Left lung (tissue), 4 donors: ENCODE measurements at regions not wholly inside any gene's neighbourhood (a gene's known extent, or its start where the extent isn't known, plus 50 kb on each side); places are given as distances from the start of the nearest gene placed in this dataset.

Experiments used
- ATAC-seq: fragments of 200-7000 bp; cut with Tn5 transposase; one replicate; pipeline ENCODE4 v1.9.1; 2020; ENCODE audit warnings: moderate library complexity
- DNase-seq, 4 donors: peaks; one replicate each; pipeline ENCODE4 v3.0.0-alpha.2; 2013 to 2020
- H3K27ac ChIP-seq, 2 donors: fragments of 200-600 bp; sonication (generic) in 1 of 2; one replicate each; pipeline versions ENCODE4 v1.5.0 to v1.8.0; 2020 to 2021
- H3K27me3 ChIP-seq, 2 donors: fragments of 200-600 bp; sonication (generic) in 1 of 2; one replicate each; pipeline versions ENCODE4 v1.5.0 to v1.8.0; 2020 to 2021
- H3K36me3 ChIP-seq, 2 donors: fragments of 200-600 bp; sonication (generic) in 1 of 2; one replicate each; pipeline versions ENCODE4 v1.5.0 to v1.8.0; 2020 to 2021
- H3K4me1 ChIP-seq, 2 donors: fragments of 200-600 bp; one replicate each; pipeline ENCODE4 v1.8.0; 2021
- H3K4me3 ChIP-seq, 2 donors: fragments of 200-600 bp; sonication (generic) in 1 of 2; one replicate each; pipeline versions ENCODE4 v1.5.0 to v1.8.0; 2020 to 2021; ENCODE audit warnings: mild to moderate bottlenecking in 1 of 2
- H3K9me3 ChIP-seq, 2 donors: fragments of 200-600 bp; sonication (generic) in 1 of 2; one replicate each; pipeline versions ENCODE4 v1.5.0 to v1.8.0; 2020 to 2021
- CTCF ChIP-seq, 2 donors: fragments of 200-600 bp; sonication (generic) in 1 of 2; IDR thresholded peaks; one replicate each; pipeline versions ENCODE4 v1.5.0 to v1.8.0; 2021; ENCODE audit warnings: antibody characterized with exemption in 2 of 2
- intact Hi-C, 2 donors: fragments of 100-400 bp; cut with DNase I; formaldehyde crosslinking; loops; one replicate each; pipeline versions ENCODE4 v1.11.2 to v1.14.2; 2022
- donor health status: DM: no; HTN: yes; CAD: no.
- donor health status: DM: no; HTN: no; CAD: no.

- DNase-seq (no peak), ATAC-seq (no peak)
- no peak overlapping the region for H3K27ac ChIP-seq
- H3K27me3 ChIP-seq, result no peaks in the 10 kb centered on the region
- intact Hi-C loops, result no loop called here
- peaks cover 0 to 10% of the 10 kb centered on the region in 2 donors for H3K9me3 ChIP-seq
- no peaks in the 10 kb centered on the region for H3K36me3 ChIP-seq
- no peaks in the 10 kb centered on the region for H3K4me1 ChIP-seq
- H3K4me3 ChIP-seq, result no peak overlapping the region
- TF ChIP-seq CTCF (IDR thresholded peaks at IDR 0.05), result no peak
Measured at GRCh38 chr16:62167551-62167950, 131.3 kb upstream of the CDH8 start.

GRCh38 chr16:62157544-62157943 lies 121.3 kb upstream of the CDH8 start:
- Histone ChIP-seq H3K9me3 (no peaks in the 10 kb centered on the region), H3K27me3 (no peaks in the 10 kb centered on the region), H3K4me1 (no peaks in the 10 kb centered on the region), H3K4me3 (no peak overlapping the region), H3K36me3 (no peaks in the 10 kb centered on the region), H3K27ac (no peak overlapping the region)
- ATAC-seq (no peak), DNase-seq (no peak)
- no peak for TF ChIP-seq CTCF (IDR thresholded peaks at IDR 0.05)
- intact Hi-C loops, result no loop called here

- no peak for TF ChIP-seq CTCF (IDR thresholded peaks at IDR 0.05)
- intact Hi-C loops, result no loop called here
Measured at GRCh38 chr16:62156971-62157370, 120.7 kb upstream of the CDH8 start.

GRCh38 chr16:62149631-62150030 lies 113.4 kb upstream of the CDH8 start:
- H3K36me3 ChIP-seq, result no peaks in the 10 kb centered on the region
- H3K27ac ChIP-seq, result no peak overlapping the region
- DNase-seq (no peak), ATAC-seq (no peak)
- no peaks in the 10 kb centered on the region for H3K9me3 ChIP-seq
- intact Hi-C loops, result no loop called here
- H3K4me3 ChIP-seq, result no peak overlapping the region
- no peaks in the 10 kb centered on the region for H3K27me3 ChIP-seq
- no peaks in the 10 kb centered on the region for H3K4me1 ChIP-seq
- no peak for TF ChIP-seq CTCF (IDR thresholded peaks at IDR 0.05)

More at GRCh38 chr16:62156971-62157370, 120.7 kb upstream of the CDH8 start:
- H3K36me3 ChIP-seq, result no peaks in the 10 kb centered on the region
- no peak overlapping the region for H3K27ac ChIP-seq
- ATAC-seq (no peak), DNase-seq (no peak)
- no peaks in the 10 kb centered on the region for H3K9me3 ChIP-seq
- no peak overlapping the region for H3K4me3 ChIP-seq
- H3K4me1 ChIP-seq, result no peaks in the 10 kb centered on the region
- no peaks in the 10 kb centered on the region for H3K27me3 ChIP-seq

- no peak for ATAC-seq
- peaks cover 0 to 12% of the 10 kb centered on the region in 2 donors for H3K9me3 ChIP-seq
- no peak for DNase-seq
- H3K27ac ChIP-seq, result no peak overlapping the region
- H3K27me3 ChIP-seq, result no peaks in the 10 kb centered on the region
- H3K36me3 ChIP-seq, result no peaks in the 10 kb centered on the region
- H3K4me3 ChIP-seq, result no peak overlapping the region
- intact Hi-C loops, result no loop called here
- TF ChIP-seq CTCF (IDR thresholded peaks at IDR 0.05), result no peak
- no peaks in the 10 kb centered on the region for H3K4me1 ChIP-seq
Measured at GRCh38 chr16:62137996-62138395, 101.8 kb upstream of the CDH8 start.
